AG20443 (cell line): ENCODE measurements at regions not wholly inside any gene's neighbourhood (a gene's known extent, or its start where the extent isn't known, plus 50 kb on each side); places are given as distances from the start of the nearest gene placed in this dataset.

Experiments
- DNase-seq: peaks from one replicate; pipeline ENCODE4 v3.0.0; 2012; ENCODE audit warnings: low spot score, mixed read lengths

DNA sequence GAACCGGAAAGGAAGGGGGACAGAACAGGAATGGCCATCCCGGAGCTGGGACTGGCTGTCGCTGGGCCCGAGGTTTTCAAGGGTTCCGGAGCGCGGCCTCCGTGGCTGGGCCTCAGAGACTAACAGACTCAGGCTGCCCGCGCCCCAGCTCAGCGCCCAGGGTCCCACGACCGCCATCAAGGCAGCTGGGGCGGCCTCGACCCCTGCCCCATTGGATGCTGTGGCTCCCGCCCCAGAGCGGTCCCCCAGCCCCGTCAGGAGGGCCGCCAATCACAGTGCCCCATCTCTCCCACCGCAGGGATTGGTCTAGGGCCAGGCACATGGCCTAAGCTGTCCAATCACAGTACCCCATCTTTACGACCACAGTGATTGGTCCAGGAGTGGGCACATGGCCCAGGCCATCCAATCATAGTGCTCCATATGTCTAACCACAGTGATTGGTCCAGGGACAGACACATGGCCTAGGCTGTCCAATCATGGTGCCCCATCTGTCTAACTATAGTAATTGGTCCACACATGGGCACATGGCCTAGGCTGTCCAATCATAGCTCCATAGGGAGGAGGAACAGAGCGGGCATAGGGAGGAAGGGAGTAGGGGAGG, 105.3 kb upstream of the NKX1-1 start:
- no peak for DNase-seq

DNA sequence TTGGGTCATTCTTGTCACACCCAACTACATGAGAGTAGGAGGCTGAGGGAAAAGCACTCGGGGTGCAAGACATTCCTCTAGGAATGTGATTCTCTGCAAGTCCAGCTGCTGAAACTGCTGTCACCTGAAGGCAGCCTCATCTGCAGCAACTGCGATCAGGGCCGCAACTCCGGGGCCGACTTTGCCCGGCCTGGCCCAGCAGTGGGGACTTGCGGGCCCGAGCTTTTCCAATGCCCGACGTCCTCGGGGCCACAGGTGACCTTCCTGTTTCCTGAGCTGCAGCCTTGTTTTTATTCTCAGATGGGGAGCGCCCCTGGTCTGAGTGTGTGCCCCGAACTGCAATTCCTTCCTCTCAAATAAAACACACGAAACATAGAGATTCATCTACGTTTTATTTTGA, 104.7 kb upstream of the NKX1-1 start:
- no peak for DNase-seq

DNA sequence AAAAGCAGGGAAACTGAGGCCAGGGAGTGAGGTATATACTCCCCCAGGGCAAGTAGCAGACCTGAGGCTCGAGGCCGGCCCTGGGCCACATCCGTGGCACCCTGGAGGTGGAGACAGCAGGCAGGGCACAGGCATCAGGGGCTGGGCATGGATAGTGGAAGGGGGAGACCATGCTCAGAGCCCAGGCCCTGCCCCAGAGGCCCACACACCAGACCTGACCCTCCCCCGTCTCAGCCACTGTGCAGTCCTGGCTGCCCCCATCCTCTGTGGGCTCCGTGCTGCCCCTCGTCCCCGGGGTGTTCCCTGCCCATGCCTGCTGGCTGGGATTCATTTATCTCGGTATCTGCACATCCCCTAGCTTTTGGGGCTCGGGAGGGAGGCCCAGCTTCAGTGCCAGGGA, 103.1 kb upstream of the NKX1-1 start:
- no peak for DNase-seq

DNA sequence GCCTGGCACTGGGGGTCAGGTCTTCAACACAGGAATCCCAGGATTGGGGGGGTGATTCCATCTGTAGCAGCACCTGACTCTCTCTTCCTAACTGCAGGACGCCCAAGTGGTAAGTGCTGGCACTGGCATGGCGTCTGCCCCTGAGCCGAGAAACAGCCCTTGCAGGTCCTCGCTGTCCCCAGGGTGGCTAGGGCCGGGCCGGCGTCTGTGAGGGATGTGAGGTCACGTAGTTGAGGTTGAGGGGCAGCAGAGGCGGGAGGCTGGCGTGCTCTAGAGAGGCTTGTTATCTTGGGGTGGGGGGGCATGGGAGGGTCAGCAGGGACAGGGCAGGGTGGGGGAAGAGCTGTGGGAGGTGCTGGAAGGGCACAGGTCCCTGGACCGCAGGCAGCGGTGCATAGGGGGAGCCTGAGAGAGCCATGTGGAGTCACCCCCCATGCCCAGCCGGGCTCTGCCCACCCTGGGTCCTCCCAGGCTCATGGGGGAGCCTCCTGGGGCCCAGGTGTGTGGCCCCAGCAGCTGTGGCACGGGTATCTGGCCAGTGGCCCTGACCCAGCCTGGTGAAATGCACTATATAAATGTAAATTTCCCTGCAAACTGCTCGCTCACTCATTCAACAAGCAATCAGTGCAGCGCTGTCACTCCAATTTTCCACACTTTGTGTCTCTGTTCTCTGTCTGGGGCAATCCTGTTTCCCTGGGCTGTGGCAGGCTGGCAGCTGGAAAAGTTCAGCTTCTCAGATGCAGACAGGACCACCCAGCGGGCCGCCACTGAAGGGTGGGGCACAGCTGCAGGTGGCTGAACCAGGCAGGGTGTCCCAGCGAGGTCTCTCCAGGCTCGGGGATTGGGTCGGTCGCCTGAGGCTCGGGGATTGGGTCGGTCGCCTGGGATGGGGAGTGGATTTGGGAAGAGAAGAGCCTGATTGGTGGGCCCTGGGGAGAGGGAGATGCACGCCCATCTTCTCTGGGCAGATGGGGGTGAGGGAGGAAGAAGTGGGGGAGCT, 102.2 kb upstream of the NKX1-1 start:
- no peak for DNase-seq

DNA sequence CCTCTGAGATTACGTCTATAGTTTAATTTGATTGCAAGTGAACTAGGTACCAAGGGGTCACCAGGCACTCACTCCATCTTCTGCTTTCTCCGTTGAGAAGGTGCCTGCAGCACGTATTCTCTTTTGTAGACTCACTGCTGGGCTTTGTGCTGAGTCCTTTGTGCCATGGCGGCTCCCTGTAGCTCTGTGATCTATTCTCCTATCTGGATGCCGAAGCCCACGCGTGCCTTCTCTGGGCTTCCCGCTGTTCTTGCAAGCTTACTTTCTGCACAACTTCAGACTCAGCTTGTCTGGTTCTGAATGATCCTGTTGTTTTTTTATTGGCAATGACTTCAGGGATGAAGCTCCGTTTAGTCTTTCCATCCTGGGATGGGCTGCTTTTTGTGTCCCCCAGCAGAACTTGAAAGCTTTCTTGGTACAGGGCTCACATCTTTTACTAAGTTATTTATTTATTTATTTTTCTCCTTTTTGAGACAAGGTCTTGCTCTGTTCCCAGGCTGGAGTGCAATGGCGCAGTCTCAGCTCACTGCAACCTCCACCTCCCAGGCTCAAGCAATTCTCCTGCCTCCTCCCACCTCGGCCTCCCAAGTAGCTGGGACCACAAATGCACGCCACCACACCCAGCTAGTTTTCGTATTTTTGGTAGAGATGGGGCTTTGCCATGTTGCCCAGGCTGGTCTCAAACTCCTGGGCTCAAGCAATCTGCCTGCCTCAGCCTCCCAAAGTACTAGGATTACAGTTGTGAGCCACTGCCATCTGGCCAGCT, 100.9 kb upstream of the NKX1-1 start:
- DNase-seq: no peak

DNA sequence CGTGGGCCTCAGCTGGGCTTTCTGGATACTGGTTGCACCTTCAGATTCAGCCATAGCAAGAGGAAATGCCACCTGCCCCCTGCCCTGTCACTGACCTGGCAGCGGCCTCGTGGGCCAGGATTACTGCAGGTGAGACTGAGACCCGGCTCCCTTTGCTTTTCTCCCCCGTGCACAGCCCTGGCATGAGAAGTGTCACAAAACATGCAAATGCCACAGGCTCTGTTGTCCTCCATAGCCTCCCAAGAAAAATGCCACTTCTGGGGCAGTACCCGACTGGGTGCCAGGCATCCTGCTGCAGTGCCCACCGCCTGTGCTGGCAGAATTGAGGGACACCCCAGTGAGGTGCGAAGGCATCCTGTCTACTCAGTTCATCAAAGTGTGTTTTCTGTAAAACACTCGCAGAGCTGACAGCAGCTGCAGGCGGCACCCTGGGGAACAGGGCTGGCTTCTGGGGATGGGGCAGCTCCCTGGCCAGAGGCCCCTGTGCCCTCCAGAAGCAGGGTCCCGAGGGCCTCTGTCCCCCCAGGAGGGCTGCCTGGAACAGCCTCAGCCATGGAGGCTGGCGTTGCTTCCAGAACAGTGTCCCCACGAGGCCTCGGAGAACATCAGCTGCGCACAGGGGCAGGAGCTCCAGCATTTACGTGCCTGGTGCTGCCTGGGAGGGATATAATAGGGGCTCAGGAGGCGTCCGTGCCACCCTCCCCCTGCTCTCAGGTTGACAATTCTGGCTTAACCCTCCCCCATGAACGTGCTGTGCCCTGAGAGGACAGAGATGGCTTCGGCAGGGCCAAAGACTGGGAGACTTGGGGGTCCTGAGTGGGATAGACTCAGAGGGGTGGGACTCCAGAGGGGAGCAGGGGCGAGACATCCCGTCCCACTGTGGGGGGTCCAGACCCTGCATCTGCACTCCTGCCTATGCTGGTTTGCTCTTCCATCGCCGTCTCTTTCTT, 99.5 kb upstream of the NKX1-1 start:
- no peak for DNase-seq

DNA sequence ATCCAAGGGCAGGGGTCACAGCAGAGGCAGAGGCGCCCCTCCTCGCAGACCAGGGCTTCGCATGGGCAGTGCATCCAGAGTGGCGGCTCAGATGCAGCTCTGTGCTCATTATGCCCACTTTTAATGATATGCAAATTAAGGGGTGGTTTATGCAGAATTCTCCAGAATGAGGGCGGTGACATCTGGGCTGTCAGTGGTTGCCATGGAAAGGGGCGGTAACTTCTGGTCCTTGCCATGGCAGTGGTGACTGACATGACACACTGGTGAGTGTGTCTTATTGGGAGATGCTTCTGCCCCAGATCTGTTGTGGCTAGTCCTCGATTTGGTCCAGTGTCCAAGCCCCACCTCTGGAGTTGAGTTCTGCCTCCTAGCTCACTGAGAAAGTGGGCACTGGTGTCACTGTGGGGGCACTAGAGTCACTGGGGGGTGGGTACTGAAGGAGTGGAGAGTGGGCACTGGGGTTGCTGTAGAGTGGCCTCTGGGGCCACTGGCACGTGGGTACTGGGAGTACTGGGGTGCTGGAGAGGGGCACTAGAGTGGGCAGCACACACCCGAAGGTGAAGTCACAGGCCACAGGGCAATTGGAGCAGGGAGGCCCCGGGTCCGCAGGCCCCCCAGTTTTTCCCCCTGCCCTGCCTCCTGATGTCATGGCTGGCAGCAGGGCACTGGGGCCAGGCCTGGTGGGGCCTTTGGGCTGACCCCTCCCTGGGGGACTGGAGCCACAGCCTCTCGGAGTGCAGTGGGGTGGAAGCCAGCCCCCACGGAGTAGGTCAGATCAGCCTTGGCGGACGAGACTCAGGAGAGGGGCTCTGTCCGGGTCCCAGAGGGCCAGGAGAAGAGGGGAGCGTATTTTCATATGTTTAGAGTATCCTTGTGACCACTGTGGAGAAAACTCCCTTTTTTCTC, 98.6 kb upstream of the NKX1-1 start:
- no peak for DNase-seq

DNA sequence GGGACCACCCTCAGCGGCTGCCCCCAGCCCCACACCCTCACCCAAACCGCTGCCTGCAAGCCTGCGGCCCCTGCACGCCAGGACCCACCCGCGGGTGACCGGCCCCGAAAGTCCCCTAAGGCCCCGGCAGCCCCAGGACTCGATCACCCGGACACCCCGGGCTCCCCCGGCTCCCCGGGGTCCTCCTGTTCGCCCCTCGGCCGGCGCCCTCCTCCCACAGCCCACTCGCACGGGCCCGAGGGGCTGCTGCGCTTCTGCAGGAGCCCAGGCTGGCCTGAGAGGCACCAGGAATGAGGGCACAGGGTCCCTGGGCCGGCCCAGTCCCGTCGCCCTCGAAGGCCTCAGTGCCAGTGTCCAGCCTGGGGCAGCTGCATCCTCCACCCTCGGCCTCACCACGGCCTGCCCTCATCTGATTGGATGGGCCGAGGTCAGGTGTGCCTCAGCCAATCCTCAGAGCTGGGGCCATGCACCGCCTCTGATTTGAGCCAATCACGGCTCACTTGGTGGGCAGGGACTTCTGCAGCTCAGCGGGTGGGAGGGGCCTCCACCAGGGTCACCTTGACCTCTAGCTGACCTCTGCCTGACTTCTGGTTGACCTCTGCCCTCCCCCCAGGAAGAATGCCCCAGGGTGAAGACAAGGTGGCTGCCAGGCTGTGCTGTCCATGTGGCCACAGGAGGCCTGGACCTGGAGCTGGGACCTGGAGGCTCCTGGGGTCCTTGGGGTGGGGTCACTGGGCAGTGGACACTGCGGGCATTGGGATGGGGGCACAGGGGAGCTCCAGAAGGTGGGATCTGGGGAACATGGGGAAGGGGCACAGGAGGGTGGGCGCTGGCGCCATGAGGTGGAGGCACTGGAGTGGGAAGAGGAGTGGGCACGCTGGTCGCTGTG, 97.6 kb upstream of the NKX1-1 start:
- DNase-seq: no peak

DNA sequence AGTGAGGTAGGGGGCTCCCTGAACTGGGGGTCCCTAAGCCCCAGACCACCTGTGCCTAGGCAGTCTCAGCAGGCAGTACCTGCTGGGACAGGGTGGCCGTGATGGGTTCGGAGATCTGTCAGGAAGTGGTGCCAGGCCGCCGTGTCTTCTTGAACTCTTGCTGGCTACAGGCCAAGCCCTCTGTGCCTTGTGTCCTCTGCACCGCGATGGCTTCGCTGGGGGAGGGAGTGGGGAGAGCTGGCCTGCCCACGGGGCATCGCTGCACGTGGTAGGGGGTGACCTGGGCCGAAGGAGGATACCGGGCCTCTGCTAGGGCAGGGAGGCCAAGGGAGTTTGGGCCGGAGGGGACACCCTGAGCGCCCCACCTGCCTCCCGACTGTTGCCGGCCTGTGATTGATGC, 96.7 kb upstream of the NKX1-1 start:
- DNase-seq: no peak

DNA sequence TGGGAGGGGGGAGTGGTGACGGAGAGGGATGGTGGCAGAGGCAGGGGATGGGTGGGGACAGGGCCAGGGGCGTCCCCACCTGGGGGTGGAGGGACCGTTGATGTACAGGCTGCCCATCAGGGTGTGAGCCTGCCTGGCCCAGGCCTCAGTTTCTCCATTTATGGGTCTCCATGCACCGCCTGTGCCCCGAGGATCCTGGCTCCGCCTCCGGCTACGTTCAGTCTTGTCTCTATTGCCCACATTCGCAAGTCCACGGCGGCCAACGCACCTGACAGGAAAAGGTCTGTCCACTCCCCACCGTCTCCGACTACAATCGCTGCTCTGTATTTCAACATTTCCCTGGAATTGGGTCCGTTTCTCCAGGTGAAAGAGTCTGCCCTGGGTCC, 96.3 kb upstream of the NKX1-1 start:
- DNase-seq: no peak

DNA sequence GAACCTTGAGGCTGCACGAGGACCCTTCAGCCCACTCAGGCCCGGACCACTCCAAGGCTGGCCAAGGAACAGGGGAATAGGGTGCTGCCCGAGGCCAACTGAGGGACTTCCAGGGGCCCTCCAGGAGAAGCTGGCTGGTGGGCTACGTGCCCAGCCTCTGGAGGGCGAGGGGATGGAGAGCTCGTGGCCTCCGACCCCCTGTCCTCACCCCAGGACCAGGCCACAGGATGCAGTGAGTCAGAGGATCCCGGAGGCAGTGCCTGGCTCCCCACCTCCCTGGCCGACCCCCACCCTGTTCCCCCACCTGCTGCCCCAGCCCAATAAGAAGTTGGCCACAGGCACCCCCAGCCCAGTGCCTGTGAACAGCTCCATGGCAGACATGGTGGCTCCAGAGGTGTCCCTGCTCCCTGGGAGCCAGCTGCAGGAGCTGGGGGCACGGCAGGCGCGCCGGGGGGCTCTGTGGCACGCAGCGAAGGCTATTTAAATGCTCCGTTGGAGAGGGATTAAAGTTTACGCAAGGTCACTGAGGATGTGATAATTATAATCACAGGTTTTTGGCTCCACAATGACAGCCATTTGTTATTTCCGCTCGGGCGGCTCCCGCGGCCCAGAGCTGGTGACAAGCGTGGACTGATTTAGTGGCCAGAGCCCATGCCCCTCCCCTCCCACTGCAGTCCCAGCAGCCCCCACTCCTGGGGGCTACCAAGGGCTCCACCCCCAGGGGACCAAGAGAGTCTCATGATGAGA, 95.7 kb upstream of the NKX1-1 start:
- DNase-seq: no peak

DNA sequence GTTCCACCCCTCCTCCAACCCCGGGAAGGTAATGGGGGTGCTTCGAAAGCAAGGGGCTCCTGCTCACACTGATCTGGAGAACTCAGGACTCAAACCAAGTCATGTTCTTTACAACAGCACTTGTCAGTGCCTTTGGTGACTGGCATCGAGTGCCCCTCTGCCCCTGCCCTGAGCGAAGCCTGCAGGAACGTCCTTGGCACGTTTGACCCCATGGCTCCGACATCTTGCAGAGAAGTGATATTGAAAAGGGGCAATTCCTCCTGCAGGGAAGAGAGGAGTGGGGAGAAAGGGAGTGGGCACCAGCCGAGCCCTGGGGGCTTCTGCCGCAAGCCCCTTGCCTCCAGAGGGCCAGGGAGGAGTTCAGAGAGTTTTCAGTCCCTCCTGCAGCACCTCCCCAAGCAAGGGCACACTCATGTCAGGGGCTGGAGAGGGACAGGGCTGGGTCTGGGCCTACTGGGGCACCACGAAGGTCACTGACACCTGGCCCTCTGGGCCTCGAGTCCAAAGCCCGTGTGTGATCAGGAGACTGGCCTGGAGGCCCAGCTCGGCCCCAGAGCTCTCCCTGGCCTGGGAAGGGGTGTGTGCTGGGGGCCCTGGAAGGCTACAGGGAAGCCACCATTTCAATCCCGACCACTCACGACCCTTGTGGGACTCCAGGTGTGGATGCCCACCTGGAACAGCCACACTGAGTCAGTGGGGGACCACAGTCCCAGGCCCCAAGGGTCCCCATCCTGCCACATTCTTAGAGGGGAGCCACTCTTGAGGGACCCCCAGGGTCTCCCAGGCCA, 94.9 kb upstream of the NKX1-1 start:
- DNase-seq: no peak

DNA sequence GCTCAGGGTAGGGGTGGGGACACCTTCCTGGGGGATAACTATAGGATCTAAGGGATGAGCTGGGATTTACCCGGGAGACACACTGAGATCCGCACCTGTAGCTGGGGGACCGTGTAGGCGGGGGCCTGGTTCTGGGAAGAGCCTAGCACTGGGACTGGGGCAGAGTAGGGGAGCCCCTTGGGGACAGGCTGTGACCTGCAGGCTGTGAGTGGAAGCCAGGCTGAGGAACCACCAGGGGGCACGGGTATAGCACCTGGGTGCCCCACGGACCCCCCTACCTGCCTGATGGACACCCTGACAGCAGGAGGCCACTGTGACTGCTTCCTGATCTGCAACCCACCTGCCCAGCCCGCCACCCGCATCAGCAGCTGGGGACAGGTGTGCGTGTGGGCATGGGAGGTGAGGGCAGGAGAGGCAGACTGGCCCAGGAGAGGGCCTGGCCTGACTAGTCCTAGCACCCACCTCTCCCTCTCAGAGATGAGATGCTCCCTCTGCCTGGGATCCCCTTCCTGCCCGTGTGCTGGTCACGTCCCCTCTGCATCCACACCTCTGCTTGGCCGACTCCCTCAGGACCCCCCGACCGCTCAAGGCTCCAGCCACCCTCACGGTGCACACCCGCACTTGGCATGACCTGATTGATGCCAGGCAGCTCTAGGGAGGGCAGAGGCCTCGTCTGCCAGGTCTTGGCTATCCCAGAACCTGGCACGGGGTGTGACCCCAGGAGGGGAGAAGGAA, 94.2 kb upstream of the NKX1-1 start:
- no peak for DNase-seq

DNA sequence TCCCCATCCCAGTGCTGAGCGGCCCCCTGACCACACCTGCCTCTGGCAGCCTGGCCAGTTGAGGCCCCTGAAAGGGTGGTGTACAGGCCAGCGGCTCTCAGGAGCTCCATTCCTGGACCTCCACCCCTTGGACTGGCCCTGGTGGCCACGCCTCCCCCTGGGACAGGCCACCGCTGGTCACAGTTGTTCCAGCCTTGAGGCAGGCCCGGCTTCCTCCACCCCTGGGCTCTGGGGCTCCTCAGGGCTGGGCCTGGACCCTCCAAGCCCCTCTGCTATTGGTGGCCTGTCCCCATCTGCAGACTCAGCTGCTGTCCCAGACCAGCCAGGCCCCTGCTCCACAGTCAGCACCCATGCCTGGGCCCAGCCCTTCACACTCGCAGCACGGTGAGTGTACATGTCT, 93.2 kb upstream of the NKX1-1 start:
- no peak for DNase-seq

DNA sequence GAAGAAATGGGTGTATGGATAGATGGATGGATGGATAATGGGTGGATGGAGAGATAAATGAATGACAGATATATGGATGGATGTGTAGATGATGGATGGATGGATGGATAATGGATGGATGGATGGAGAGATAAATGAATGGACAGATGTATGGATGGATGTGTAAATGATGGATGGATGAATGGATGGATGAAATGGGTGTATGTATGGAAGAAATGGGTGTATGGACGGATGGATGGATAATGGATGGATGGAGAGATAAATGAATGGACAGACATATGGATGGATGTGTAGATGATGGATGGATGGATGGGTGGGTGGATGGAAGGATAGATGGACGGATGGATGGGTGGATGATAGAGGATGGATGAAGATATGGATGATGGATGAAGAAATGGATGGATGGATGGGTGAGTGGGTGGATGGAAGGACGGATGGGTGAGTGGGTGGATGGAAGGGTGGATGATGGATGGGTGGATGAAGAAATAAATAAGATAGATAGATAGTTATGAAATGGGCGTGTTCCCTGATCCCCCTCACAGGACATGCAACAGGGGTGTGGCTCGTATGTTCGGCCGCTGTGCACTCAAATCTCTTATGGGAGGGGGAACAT, 91.1 kb upstream of the NKX1-1 start:
- DNase-seq: no peak

DNA sequence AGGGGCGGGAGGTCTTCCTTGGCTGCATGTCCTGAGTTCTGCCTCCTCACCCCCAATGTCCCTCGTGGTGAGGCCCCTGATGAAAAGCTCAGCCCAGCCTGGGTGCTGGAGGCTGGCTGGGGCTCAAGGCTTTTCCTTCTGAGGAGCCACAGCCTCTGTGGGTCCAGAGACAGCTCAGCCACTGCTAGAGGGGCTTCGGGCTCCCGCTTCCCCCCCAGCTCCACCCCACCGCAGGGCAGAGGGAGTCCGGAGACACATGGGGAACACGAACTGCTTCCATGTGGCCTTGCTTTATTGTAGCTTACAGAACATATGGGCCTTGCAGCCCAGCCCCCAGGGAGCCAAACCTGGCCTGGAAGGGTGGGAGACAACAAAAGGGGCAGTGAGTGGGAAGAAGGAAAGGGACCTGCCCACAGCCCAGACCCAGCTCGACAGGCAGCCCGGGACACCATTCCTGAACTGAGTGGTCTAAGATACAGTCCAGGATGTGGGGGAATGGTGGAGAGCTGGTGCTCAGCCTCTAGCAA, 89.9 kb upstream of the NKX1-1 start:
- no peak for DNase-seq
